H9 (cell line): ENCODE measurements at regions not wholly inside any gene's neighbourhood (a gene's known extent, or its start where the extent isn't known, plus 50 kb on each side); places are given as distances from the start of the nearest gene placed in this dataset.

Experiments
- DNase-seq: peaks from one replicate; pipeline ENCODE4 v3.0.0-alpha.2; 2017
- H2AFZ ChIP-seq: one replicate; pipeline ENCODE4 v1.6.1; 2013; ENCODE audit warnings: mild to moderate bottlenecking, low read length, control low read depth, moderate library complexity
- H2AK5ac ChIP-seq: 2 replicates; pipeline ENCODE4 v1.6.1; 2013; ENCODE audit warnings: low read length, control low read depth, mixed read lengths; ENCODE audit not compliant: insufficient read length
- H2BK120ac ChIP-seq: one replicate; pipeline ENCODE4 v1.6.1; 2013; ENCODE audit warnings: low read depth, mild to moderate bottlenecking, low read length, control low read depth, inconsistent platforms; ENCODE audit not compliant: poor library complexity, severe bottlenecking
- H2BK12ac ChIP-seq: 2 replicates; pipeline ENCODE4 v1.6.1; 2013; ENCODE audit warnings: low read length, control low read depth, mixed read lengths, low read depth; ENCODE audit not compliant: insufficient read length
- H2BK15ac ChIP-seq: 2 replicates; pipeline ENCODE4 v1.6.1; 2013; ENCODE audit warnings: low read depth, low read length, control low read depth
- H2BK20ac ChIP-seq: one replicate; pipeline ENCODE4 v1.6.1; 2013; ENCODE audit warnings: low read depth, mild to moderate bottlenecking, low read length, control low read depth, inconsistent platforms; ENCODE audit not compliant: poor library complexity, severe bottlenecking
- H2BK5ac ChIP-seq: 2 replicates; pipeline ENCODE4 v1.6.1; 2013; ENCODE audit warnings: low read length, control low read depth, mixed read lengths; ENCODE audit not compliant: insufficient read length
- H3K14ac ChIP-seq: 2 replicates; pipeline ENCODE4 v1.6.1; 2013; ENCODE audit warnings: low read length, control low read depth; ENCODE audit not compliant: insufficient read depth
- H3K18ac ChIP-seq: 2 replicates; pipeline ENCODE4 v1.6.1; 2013; ENCODE audit warnings: low read depth, mild to moderate bottlenecking, mixed read lengths, low read length, control low read depth; ENCODE audit not compliant: insufficient read length
- H3K23ac ChIP-seq: 2 replicates; pipeline ENCODE4 v1.6.1; 2013; ENCODE audit warnings: low read length, control low read depth, mixed read lengths, low read depth; ENCODE audit not compliant: insufficient read length
- H3K23me2 ChIP-seq: 2 replicates; pipeline ENCODE4 v1.6.1; 2013; ENCODE audit warnings: low read depth, mild to moderate bottlenecking, mixed read lengths, low read length, control low read depth; ENCODE audit not compliant: insufficient read length, poor library complexity, severe bottlenecking
- H3K27ac ChIP-seq: 2 replicates; pipeline ENCODE4 v1.5.1; 2013; ENCODE audit warnings: low read length, control low read depth, mixed read lengths, low read depth; ENCODE audit not compliant: insufficient read length
- H3K27me3 ChIP-seq: 2 replicates; pipeline ENCODE4 v1.6.1; 2013; ENCODE audit warnings: low read length, control low read depth, inconsistent platforms; ENCODE audit not compliant: insufficient read depth
- H3K4ac ChIP-seq: 2 replicates; pipeline ENCODE4 v1.6.1; 2013; ENCODE audit warnings: low read depth, mild to moderate bottlenecking, control low read depth, inconsistent platforms, low read length, moderate library complexity
- H3K4me1 ChIP-seq: 2 replicates; pipeline ENCODE4 v1.6.1; 2013; ENCODE audit warnings: low read length, control low read depth, inconsistent platforms; ENCODE audit not compliant: insufficient read depth
- H3K4me2 ChIP-seq: 2 replicates; pipeline ENCODE4 v1.6.1; 2013; ENCODE audit warnings: low read length, control low read depth, mixed read lengths; ENCODE audit not compliant: insufficient read length, insufficient read depth
- H3K56ac ChIP-seq: 2 replicates; pipeline ENCODE4 v1.6.1; 2013; ENCODE audit warnings: low read depth, mild to moderate bottlenecking, mixed read lengths, low read length, control low read depth; ENCODE audit not compliant: insufficient read length
- H3K79me1 ChIP-seq: 2 replicates; pipeline ENCODE4 v1.6.1; 2013; ENCODE audit warnings: low read depth, mild to moderate bottlenecking, moderate library complexity, low read length, control low read depth, inconsistent platforms; ENCODE audit not compliant: insufficient read depth, poor library complexity, severe bottlenecking
- H3K79me2 ChIP-seq: 2 replicates; pipeline ENCODE4 v1.6.1; 2013; ENCODE audit warnings: low read length, control low read depth, inconsistent platforms; ENCODE audit not compliant: insufficient read depth
- H3K9ac ChIP-seq: 2 replicates; pipeline ENCODE4 v1.6.1; 2013; ENCODE audit warnings: low read length, control low read depth, mixed read lengths; ENCODE audit not compliant: insufficient read length; ENCODE audit errors: extremely low read depth
- H3K9me3 ChIP-seq: one replicate; pipeline ENCODE4 v1.6.1; 2013; ENCODE audit warnings: low read depth, low read length, inconsistent platforms; ENCODE audit not compliant: control insufficient read depth
- H3T11ph ChIP-seq: one replicate; pipeline ENCODE4 v1.6.1; 2013; ENCODE audit warnings: mild to moderate bottlenecking, low read length, control low read depth, inconsistent platforms
- H4K20me1 ChIP-seq: one replicate; pipeline ENCODE4 v1.6.1; 2013; ENCODE audit not compliant: control insufficient read depth, insufficient read length, insufficient read depth
- H4K5ac ChIP-seq: 2 replicates; pipeline ENCODE4 v1.6.1; 2013; ENCODE audit warnings: low read depth, mild to moderate bottlenecking, mixed read lengths, low read length, control low read depth; ENCODE audit not compliant: insufficient read length
- H4K8ac ChIP-seq: replicated peaks from 2 replicates; pipeline ENCODE4 v1.6.1; 2013; ENCODE audit warnings: low read length, control low read depth, mixed read lengths, low read depth; ENCODE audit not compliant: insufficient read length
- H4K91ac ChIP-seq: 2 replicates; pipeline ENCODE4 v1.6.1; 2013; ENCODE audit warnings: low read depth, mild to moderate bottlenecking, moderate library complexity, mixed read lengths, low read length, control low read depth; ENCODE audit not compliant: insufficient read length
- H3K27ac Mint-ChIP-seq, 3 experiments: 2 replicates in 2 of 3; 3 replicates in 1 of 3; pipeline ENCODE4 v1.8.0; 2020 to 2021; ENCODE audit warnings: mixed read lengths in 3 of 3, mild to moderate bottlenecking in 1 of 3, moderate library complexity in 1 of 3
- H3K27me3 Mint-ChIP-seq: 2 replicates; pipeline ENCODE4 v1.8.0; 2021; ENCODE audit warnings: low read depth, mild to moderate bottlenecking, moderate library complexity, mixed read lengths
- H3K36me3 Mint-ChIP-seq, 3 experiments: 2 replicates in 2 of 3; 3 replicates in 1 of 3; pipeline ENCODE4 v1.8.0; 2020 to 2021; ENCODE audit warnings: low read depth in 3 of 3, mixed read lengths in 3 of 3; ENCODE audit not compliant: insufficient read depth in 1 of 3
- H3K4me1 Mint-ChIP-seq, 2 experiments: 2 replicates each; pipeline ENCODE4 v1.8.0; 2020; ENCODE audit warnings: mixed read lengths in 2 of 2
- H3K4me3 Mint-ChIP-seq, 2 experiments: 2 replicates in 1 of 2; 3 replicates in 1 of 2; pipeline ENCODE4 v1.8.0; 2020 to 2021; ENCODE audit warnings: mild to moderate bottlenecking in 2 of 2, mixed read lengths in 2 of 2, moderate library complexity in 1 of 2
- H3K9me3 Mint-ChIP-seq, 2 experiments: 2 replicates in 1 of 2; 3 replicates in 1 of 2; pipeline ENCODE4 v1.8.0; 2020; ENCODE audit warnings: mild to moderate bottlenecking in 2 of 2, mixed read lengths in 2 of 2, moderate library complexity in 1 of 2
- WGBS: extraction: QIAGEN DNeasy Blood & Tissue Kit; methylation state at CpG from one replicate; pipeline ENCODE4 v1.1.7; 2013; ENCODE audit warnings: missing lambda C conversion rate, low lambda C conversion rate, mixed read lengths; ENCODE audit not compliant: insufficient read length; ENCODE audit errors: extremely low coverage; 5-methylcytosine and 5-hydroxymethylcytosine counted together
- TF ChIP-seq, protein P1 (sequence below): fragments of 200-600 bp; sonication (generic); conservative IDR thresholded peaks from 3 replicates; pipeline ENCODE4 v1.8.0; 2021; ENCODE audit warnings: antibody characterized with exemption, mild to moderate bottlenecking

GRCh38 chr9:73269430-73270101, 117.9 kb downstream of the ANXA1 start:
- no peaks in the 10 kb centered on the region for H3K79me2 ChIP-seq
- H3K23me2 ChIP-seq: no peaks in the 10 kb centered on the region
- no peaks in the 10 kb centered on the region for H3K9me3 ChIP-seq
- no peak overlapping the region for H2BK20ac ChIP-seq
- WGBS: no CpG with 5 or more reads among the region's 4 CpGs
- no peaks in the 10 kb centered on the region for H3K4me1 ChIP-seq
- Mint-ChIP-seq H3K27ac (peak overlapping the region in 1 of 3 experiments; percentile 35; a peak in 1 of 7 replicates), H3K4me1 (peaks cover 9 to 11% of the 10 kb centered on the region in 2 experiments), H3K4me3 (no peak overlapping the region), H3K27me3 (no peaks in the 10 kb centered on the region), H3K36me3 (peaks cover 0 to 4% (median 0%) of the 10 kb centered on the region in 3 experiments; a peak in 1 of 7 replicates), H3K9me3 (0 out of 5 replicates have a peak, but pooled peaks cover 0 to under 1% of the 10 kb centered on the region in 2 experiments)
- no peak overlapping the region for H4K8ac ChIP-seq
- no peak overlapping the region for H2AFZ ChIP-seq
- no peaks in the 10 kb centered on the region for H3K27me3 ChIP-seq
- H3K27ac ChIP-seq: no peak overlapping the region
- no peak overlapping the region for H4K91ac ChIP-seq
- no peak overlapping the region for H3K14ac ChIP-seq
- no peak overlapping the region for H2AK5ac ChIP-seq
- TF ChIP-seq, protein P1, sequence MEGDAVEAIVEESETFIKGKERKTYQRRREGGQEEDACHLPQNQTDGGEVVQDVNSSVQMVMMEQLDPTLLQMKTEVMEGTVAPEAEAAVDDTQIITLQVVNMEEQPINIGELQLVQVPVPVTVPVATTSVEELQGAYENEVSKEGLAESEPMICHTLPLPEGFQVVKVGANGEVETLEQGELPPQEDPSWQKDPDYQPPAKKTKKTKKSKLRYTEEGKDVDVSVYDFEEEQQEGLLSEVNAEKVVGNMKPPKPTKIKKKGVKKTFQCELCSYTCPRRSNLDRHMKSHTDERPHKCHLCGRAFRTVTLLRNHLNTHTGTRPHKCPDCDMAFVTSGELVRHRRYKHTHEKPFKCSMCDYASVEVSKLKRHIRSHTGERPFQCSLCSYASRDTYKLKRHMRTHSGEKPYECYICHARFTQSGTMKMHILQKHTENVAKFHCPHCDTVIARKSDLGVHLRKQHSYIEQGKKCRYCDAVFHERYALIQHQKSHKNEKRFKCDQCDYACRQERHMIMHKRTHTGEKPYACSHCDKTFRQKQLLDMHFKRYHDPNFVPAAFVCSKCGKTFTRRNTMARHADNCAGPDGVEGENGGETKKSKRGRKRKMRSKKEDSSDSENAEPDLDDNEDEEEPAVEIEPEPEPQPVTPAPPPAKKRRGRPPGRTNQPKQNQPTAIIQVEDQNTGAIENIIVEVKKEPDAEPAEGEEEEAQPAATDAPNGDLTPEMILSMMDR: peak; percentile 63
- H4K5ac ChIP-seq: no peak overlapping the region
- no peaks in the 10 kb centered on the region for H4K20me1 ChIP-seq
- no peak overlapping the region for H3K18ac ChIP-seq
- no peak overlapping the region for H3K4ac ChIP-seq
- no peak overlapping the region for H2BK12ac ChIP-seq
- no peak overlapping the region for H3K9ac ChIP-seq
- no peak overlapping the region for H3K23ac ChIP-seq
- H3T11ph ChIP-seq: no peak overlapping the region
- H3K79me1 ChIP-seq: no peaks in the 10 kb centered on the region
- H3K56ac ChIP-seq: no peak overlapping the region
- no peak overlapping the region for H2BK15ac ChIP-seq
- H3K4me2 ChIP-seq: no peak overlapping the region
- no peak overlapping the region for H2BK5ac ChIP-seq
- no peak for DNase-seq
- no peak overlapping the region for H2BK120ac ChIP-seq
